HCT116 (cell line): ENCODE measurements at regions not wholly inside any gene's neighbourhood (a gene's known extent, or its start where the extent isn't known, plus 50 kb on each side); places are given as distances from the start of the nearest gene placed in this dataset.

Experiments
- ATAC-seq: fragments of 200-7000 bp; cut with Tn5 transposase; 2 replicates; pipeline ENCODE4 v1.9.1; 2020; ENCODE audit warnings: mild to moderate bottlenecking, moderate library complexity
- BruUV-seq: library from RNA; stranded (reverse); fragments of 400-500 nt; replicated peaks from 2 replicates; lab custom pipeline; 2021; lab: Mats Ljungman, UMichigan
- CTCF ChIA-PET: fragments of 300-600 bp; sonication (Branson Sonifier 250); formaldehyde crosslinking; loops from one replicate; lab custom pipeline; 2021; ENCODE audit warnings: antibody characterized with exemption; lab: Charles Lee
- POLR2A ChIA-PET: fragments of 300-600, 350-600 bp; sonication (Branson Sonifier 250); formaldehyde crosslinking; loops from one replicate; lab custom pipeline; 2021; ENCODE audit warnings: antibody characterized with exemption; lab: Charles Lee
- RAD21 ChIA-PET, 2 experiments: fragments of 300-600 bp; sonication (Branson Sonifier 250); formaldehyde crosslinking; loops; one replicate each; lab custom pipeline; 2023; ENCODE audit warnings: low total read pairs in 2 of 2; ENCODE audit not compliant: uncharacterized antibody in 2 of 2, unreplicated experiment in 2 of 2, low non-redundant PET in 1 of 2; lab: Charles Lee
- DNase-seq: peaks from one replicate; pipeline ENCODE4 v3.0.0-alpha.2; 2010; ENCODE audit warnings: low read depth, low spot score
- H2AFZ ChIP-seq: fragments of 200-600 bp; shearing (Covaris generic), sonication (generic); 2 replicates; pipeline ENCODE4 v1.6.1; 2017; ENCODE audit warnings: low read depth, mixed run types, mixed read lengths, antibody characterized with exemption, low read length; ENCODE audit not compliant: poor library complexity, severe bottlenecking
- H3K27ac ChIP-seq: 2 replicates; pipeline ENCODE4 v1.5.1; 2012; ENCODE audit warnings: low read depth, low read length
- H3K27me3 ChIP-seq: fragments of 200-600 bp; sonication (generic); 2 replicates; pipeline ENCODE4 v1.6.1; 2016; ENCODE audit warnings: mixed run types, low read length, mixed read lengths; ENCODE audit not compliant: insufficient read depth
- H3K36me3 ChIP-seq, 2 experiments: fragments of 200-500 bp in 1 of 2; fragments of 200-600 bp in 1 of 2; sonication (Bioruptor generic) in 1 of 2; sonication (generic) in 1 of 2; 2 replicates each; pipeline versions ENCODE4 v1.5.1 to v1.6.1; 2014 to 2016; ENCODE audit warnings: low read length in 2 of 2, inconsistent platforms in 1 of 2, mixed read lengths in 1 of 2, mixed run types in 1 of 2; ENCODE audit not compliant: insufficient read depth in 2 of 2, control insufficient read depth in 1 of 2
- H3K4me1 ChIP-seq, 2 experiments: fragments of 200-600 bp in 1 of 2; sonication (generic) in 1 of 2; 2 replicates each; pipeline versions ENCODE4 v1.5.1 to v1.6.1; 2012 to 2017; ENCODE audit warnings: low read length in 2 of 2, inconsistent platforms in 1 of 2, mild to moderate bottlenecking in 1 of 2, mixed read lengths in 1 of 2, mixed run types in 1 of 2, moderate library complexity in 1 of 2; ENCODE audit not compliant: insufficient read depth in 2 of 2, control insufficient read depth in 1 of 2
- H3K4me2 ChIP-seq: fragments of 200-600 bp; sonication (generic); 2 replicates; pipeline ENCODE4 v1.6.1; 2017; ENCODE audit warnings: mixed run types, low read length, mixed read lengths
- H3K4me3 ChIP-seq, 2 experiments: fragments of 200-600 bp in 1 of 2; sonication (generic) in 1 of 2; replicated peaks in 1 of 2; 2 replicates each; pipeline ENCODE4 v1.5.1; 2011 to 2016; ENCODE audit warnings: low read length in 2 of 2, control low read depth in 1 of 2, low read depth in 1 of 2, mild to moderate bottlenecking in 1 of 2, mixed read lengths in 1 of 2, mixed run types in 1 of 2
- H3K79me2 ChIP-seq: fragments of 200-600 bp; sonication (generic); 2 replicates; pipeline ENCODE4 v1.6.1; 2017; ENCODE audit warnings: mild to moderate bottlenecking, mixed run types, low read length, moderate library complexity, mixed read lengths; ENCODE audit not compliant: insufficient read depth
- H3K9ac ChIP-seq: fragments of 200-600 bp; sonication (generic); 2 replicates; pipeline ENCODE4 v1.6.1; 2016; ENCODE audit warnings: low read length, mixed read lengths
- H3K9me2 ChIP-seq: fragments of 200-600 bp; sonication (generic), shearing (Covaris generic); 2 replicates; pipeline ENCODE4 v1.6.1; 2017; ENCODE audit warnings: mixed run types, mild to moderate bottlenecking, moderate library complexity; ENCODE audit not compliant: insufficient read depth
- H3K9me3 ChIP-seq, 2 experiments: fragments of 200-500 bp in 1 of 2; fragments of 200-600 bp in 1 of 2; sonication (Bioruptor generic) in 1 of 2; sonication (generic) in 1 of 2; 2 replicates each; pipeline ENCODE4 v1.6.1; 2014 to 2017; ENCODE audit warnings: low read length in 2 of 2, mixed read lengths in 2 of 2, inconsistent platforms in 1 of 2, low read depth in 1 of 2, mild to moderate bottlenecking in 1 of 2, mixed run types in 1 of 2, moderate library complexity in 1 of 2; ENCODE audit not compliant: control insufficient read depth in 1 of 2, insufficient read depth in 1 of 2
- H4K20me1 ChIP-seq: fragments of 200-600 bp; sonication (generic), shearing (Covaris generic); 2 replicates; pipeline ENCODE4 v1.6.1; 2017; ENCODE audit warnings: mixed run types, mild to moderate bottlenecking, moderate library complexity; ENCODE audit not compliant: insufficient read depth
- CBX3 ChIP-seq: IDR thresholded peaks from 2 replicates; pipeline ENCODE4 v1.6.1; 2012; ENCODE audit warnings: low read depth
- CEBPB ChIP-seq: IDR thresholded peaks from 2 replicates; pipeline ENCODE4 v1.6.1; 2012; ENCODE audit warnings: low read depth
- EZH2phosphoT487 ChIP-seq: fragments of 200-600 bp; IDR thresholded peaks from 2 replicates; pipeline ENCODE4 v1.6.1; 2018; ENCODE audit warnings: antibody characterized with exemption, borderline replicate concordance
- FOSL1 ChIP-seq: IDR thresholded peaks from 2 replicates; pipeline ENCODE4 v1.6.1; 2012; ENCODE audit warnings: low read depth
- RAD21 ChIP-seq: IDR thresholded peaks from 2 replicates; pipeline ENCODE4 v1.6.1; 2012; ENCODE audit warnings: low read depth, mild to moderate bottlenecking
- REST ChIP-seq: IDR thresholded peaks from 2 replicates; pipeline ENCODE4 v1.6.1; 2012; ENCODE audit warnings: low read depth
- SP1 ChIP-seq: IDR thresholded peaks from 2 replicates; pipeline ENCODE4 v1.6.1; 2012; ENCODE audit warnings: low read depth
- YY1 ChIP-seq: IDR thresholded peaks from 2 replicates; pipeline ENCODE4 v1.6.1; 2011; ENCODE audit warnings: low read length, low read depth, moderate library complexity, mild to moderate bottlenecking; ENCODE audit not compliant: insufficient replicate concordance; ENCODE audit errors: extremely low read depth
- ZBTB33 ChIP-seq: IDR thresholded peaks from 2 replicates; pipeline ENCODE4 v1.6.1; 2011; ENCODE audit warnings: mild to moderate bottlenecking, low read length, moderate library complexity; ENCODE audit not compliant: insufficient replicate concordance; ENCODE audit errors: extremely low read depth
- ZFX ChIP-seq: fragments of 450-650 bp; IDR thresholded peaks from 2 replicates; pipeline ENCODE4 v1.6.1; 2017
- intact Hi-C: fragments of 100-400 bp; cut with micrococcal nuclease; formaldehyde crosslinking; loops from 2 replicates; pipeline ENCODE4 v1.10.0; 2022
- TF ChIP-seq, protein P1 (sequence below), 3 experiments: fragments of 200-600 bp in 1 of 3; sonication (generic) in 1 of 3; IDR thresholded peaks in 2 of 3; conservative IDR thresholded peaks in 1 of 3; 2 replicates each; pipeline ENCODE4 v1.5.1; 2012 to 2017; ENCODE audit warnings: low read depth in 2 of 3, low read length in 2 of 3, antibody characterized with exemption in 1 of 3, borderline replicate concordance in 1 of 3, control low read depth in 1 of 3, mild to moderate bottlenecking in 1 of 3, mixed read lengths in 1 of 3, mixed run types in 1 of 3, moderate library complexity in 1 of 3; ENCODE audit not compliant: insufficient read depth in 1 of 3
- TF ChIP-seq, protein P2 (sequence below): IDR thresholded peaks from 2 replicates; pipeline ENCODE4 v1.6.1; 2012

GRCh38 chr9:102631559-102631958 lies 363.6 kb upstream of the CYLC2 start:
- ATAC-seq = no peak
- intact Hi-C loops = loop anchor here (5.0 kb wide), 1 partner anchor 1756 kb away; no protein-coding TSS in a partner anchor
- ChIA-PET POLR2A (interaction anchor here (0.7 kb wide), 1 partner anchor 24 kb away, joined by 3 read pairs; no protein-coding TSS in a partner anchor), CTCF (interaction anchor here (0.7 kb wide), 1 partner anchor 741 kb away, joined by 3 read pairs; no protein-coding TSS in a partner anchor), RAD21 (no interaction called here)
- H4K20me1 ChIP-seq = no peaks in the 10 kb centered on the region
- no peaks in the 10 kb centered on the region for H3K9me2 ChIP-seq
- no peak overlapping the region for H2AFZ ChIP-seq
- no peak overlapping the region for H3K9ac ChIP-seq
- no peak overlapping the region for H3K4me2 ChIP-seq
- H3K79me2 ChIP-seq = no peaks in the 10 kb centered on the region
- no peak overlapping the region for H3K27ac ChIP-seq
- no TSS peak for BruUV-seq
- H3K9me3 ChIP-seq = peaks cover 0 to 5% of the 10 kb centered on the region in 2 experiments; a peak in 1 of 4 replicates
- no peak for TF ChIP-seq ZBTB33
- TF ChIP-seq RAD21 = 0 out of 2 replicates have a peak, but pooled peaks have one; percentile 23
- TF ChIP-seq, protein P1, sequence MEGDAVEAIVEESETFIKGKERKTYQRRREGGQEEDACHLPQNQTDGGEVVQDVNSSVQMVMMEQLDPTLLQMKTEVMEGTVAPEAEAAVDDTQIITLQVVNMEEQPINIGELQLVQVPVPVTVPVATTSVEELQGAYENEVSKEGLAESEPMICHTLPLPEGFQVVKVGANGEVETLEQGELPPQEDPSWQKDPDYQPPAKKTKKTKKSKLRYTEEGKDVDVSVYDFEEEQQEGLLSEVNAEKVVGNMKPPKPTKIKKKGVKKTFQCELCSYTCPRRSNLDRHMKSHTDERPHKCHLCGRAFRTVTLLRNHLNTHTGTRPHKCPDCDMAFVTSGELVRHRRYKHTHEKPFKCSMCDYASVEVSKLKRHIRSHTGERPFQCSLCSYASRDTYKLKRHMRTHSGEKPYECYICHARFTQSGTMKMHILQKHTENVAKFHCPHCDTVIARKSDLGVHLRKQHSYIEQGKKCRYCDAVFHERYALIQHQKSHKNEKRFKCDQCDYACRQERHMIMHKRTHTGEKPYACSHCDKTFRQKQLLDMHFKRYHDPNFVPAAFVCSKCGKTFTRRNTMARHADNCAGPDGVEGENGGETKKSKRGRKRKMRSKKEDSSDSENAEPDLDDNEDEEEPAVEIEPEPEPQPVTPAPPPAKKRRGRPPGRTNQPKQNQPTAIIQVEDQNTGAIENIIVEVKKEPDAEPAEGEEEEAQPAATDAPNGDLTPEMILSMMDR (IDR thresholded peaks at IDR 0.05 in 2 of 3, conservative IDR thresholded peaks at IDR 0.05 in 1 of 3; ENCODE audit: borderline replicate concordance in 1 of 3, insufficient read depth in 1 of 3, low read depth in 2 of 3, low read length in 2 of 3) = peak in 2 of 3 experiments; percentile 34 to 45; a peak in 3 of 6 replicates
- no peaks in the 10 kb centered on the region for H3K4me1 ChIP-seq
- DNase-seq = no peak
- no peak overlapping the region for H3K4me3 ChIP-seq
- H3K36me3 ChIP-seq = no peaks in the 10 kb centered on the region
- H3K27me3 ChIP-seq = no peaks in the 10 kb centered on the region

DNA sequence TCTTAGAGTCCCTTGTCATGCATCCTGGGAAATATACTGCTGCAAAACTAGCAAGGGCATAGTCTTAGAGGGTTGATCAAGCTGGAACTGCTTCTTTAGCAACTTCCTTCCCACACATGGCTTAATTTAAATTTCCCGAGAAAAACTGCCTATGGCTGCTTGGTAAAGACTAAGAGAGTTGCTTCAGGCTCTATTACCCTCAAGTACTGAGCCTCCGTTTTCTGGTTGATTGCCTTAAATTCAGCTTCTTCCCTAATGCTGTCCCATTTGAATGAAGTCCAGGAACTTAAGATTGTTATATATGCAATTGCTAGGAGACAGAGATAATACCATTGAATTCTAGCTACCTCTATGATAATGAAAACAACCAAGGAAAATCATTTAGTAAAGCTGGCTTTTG lies 385.7 kb upstream of the CYLC2 start:
- no peak overlapping the region for H3K4me3 ChIP-seq
- RAD21 ChIA-PET = no interaction called here
- no peaks in the 10 kb centered on the region for H3K79me2 ChIP-seq
- H3K36me3 ChIP-seq = no peaks in the 10 kb centered on the region
- ATAC-seq (no peak), DNase-seq (no peak)
- no TSS peak for BruUV-seq
- peaks cover 14 to 20% of the 10 kb centered on the region in 2 experiments; a peak in 2 of 4 replicates for H3K9me3 ChIP-seq
- intact Hi-C loops = no loop called here
- H3K4me2 ChIP-seq = no peak overlapping the region
- H3K27ac ChIP-seq = no peak overlapping the region
- H3K27me3 ChIP-seq = no peaks in the 10 kb centered on the region
- POLR2A ChIA-PET = no interaction called here
- H4K20me1 ChIP-seq = no peaks in the 10 kb centered on the region
- no peaks in the 10 kb centered on the region for H3K4me1 ChIP-seq
- CTCF ChIA-PET = no interaction called here
- H2AFZ ChIP-seq = no peak overlapping the region
- H3K9ac ChIP-seq = no peak overlapping the region
- no peaks in the 10 kb centered on the region for H3K9me2 ChIP-seq
- TF ChIP-seq EZH2phosphoT487 = no peak
- TF ChIP-seq, protein P2, sequence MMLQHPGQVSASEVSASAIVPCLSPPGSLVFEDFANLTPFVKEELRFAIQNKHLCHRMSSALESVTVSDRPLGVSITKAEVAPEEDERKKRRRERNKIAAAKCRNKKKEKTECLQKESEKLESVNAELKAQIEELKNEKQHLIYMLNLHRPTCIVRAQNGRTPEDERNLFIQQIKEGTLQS = no peak
- no peak for TF ChIP-seq REST
- no peak for TF ChIP-seq YY1
- TF ChIP-seq CBX3 = no peak
- TF ChIP-seq ZFX = no peak
- TF ChIP-seq CEBPB = no peak
- TF ChIP-seq FOSL1 = no peak
- TF ChIP-seq SP1 = no peak
